Suppressor macrophage treated with lipopolysaccharide for 4 hours (primary cell): ENCODE measurements at regions not wholly inside any gene's neighbourhood (a gene's known extent, or its start where the extent isn't known, plus 50 kb on each side); places are given as distances from the start of the nearest gene placed in this dataset.
A peak's percentile ranks its signal among the peaks of the same experiment; 100 is the strongest.

Source experiments
- DNase-seq: peaks from one replicate; pipeline ENCODE4 v3.0.0-alpha.2; 2020

DNA sequence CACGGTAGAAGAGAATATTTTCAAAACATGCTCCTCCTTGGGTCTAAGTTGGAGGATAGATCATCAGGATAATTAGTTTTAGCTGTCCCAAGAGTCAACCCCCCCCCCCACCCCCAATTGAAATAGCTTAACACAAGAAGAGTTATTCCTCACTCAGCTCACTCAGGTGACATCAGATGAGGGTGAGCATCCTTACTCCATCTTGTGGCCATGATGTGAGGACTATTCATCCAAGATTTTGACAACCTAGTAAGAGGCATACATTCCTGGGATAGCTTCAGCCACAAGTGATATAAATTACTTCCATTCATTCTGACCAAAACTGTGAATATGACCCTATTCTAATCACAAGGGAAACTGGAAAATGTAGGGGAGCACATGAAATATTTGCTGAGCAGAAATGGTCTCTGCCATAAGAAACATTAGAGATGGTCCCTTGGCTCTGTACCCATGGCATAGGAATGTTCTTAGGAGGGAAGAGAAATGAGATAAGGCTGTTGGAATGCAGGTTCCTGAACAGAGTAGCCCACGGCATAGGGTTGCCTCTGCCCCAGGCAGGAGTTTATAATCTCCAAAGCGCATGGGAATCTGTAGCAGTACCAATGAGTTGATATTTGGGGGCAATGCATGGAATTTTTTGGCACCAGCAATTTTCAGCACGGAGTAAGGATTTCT, 257.2 kb downstream of the CYRIA start:
- no peak for DNase-seq

DNA sequence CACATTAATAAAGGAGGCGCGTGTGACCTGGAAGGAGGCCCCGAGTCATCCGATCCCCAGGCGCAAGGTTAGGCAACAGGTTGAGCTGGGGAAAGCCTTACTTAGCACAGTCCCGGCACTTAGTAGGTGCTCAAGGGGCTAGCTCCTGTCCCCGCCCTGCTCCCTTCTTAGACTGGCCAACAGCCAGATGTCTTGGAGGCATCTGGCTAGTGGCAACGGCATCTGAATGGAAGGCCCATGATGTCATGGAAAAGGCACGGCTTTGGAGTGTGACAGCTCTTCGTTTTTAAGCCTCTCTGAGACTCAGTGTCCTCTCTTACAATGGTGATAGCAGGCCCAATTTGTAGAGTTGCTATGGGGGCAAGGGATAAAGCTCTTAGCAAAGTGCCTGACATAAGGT, 258.3 kb downstream of the CYRIA start:
- DNase-seq, result no peak

DNA sequence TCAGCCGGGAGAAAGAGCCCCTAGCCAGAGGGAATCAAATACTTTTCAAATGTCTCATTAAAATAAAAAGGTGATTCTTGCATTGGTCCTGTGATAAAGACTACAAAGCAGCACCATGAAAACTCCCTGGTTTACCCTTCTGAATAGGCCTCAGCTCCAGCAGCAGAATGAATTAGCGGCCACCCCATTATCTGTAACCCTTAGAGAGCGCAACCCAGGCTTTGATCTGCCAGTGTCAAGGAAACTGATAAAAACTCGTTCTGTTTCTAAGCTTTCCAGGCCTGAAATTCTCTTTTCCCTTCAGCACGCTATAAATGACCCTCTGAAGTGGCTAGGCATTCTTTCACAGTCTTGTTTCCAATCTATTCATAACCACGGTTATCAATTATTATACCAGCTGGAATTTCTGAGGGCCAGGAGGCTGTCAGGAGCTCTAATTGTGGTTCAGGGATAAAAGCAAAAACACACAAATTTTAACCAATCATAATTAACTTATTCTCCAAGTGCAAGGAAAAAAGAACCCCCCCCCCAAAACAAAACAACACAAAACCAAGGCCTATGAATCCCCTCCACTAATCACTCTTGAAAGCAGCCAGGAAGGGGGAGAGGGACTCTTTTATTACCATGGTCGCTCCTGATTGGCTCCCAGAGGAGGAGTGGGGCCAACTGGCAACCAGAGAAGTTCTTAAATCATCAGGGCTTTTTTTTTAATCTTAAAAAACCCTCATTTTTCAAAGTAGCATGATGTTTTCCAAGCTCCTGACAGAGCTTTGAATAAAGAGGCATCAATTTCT, 258.9 kb downstream of the CYRIA start:
- no peak for DNase-seq

DNA sequence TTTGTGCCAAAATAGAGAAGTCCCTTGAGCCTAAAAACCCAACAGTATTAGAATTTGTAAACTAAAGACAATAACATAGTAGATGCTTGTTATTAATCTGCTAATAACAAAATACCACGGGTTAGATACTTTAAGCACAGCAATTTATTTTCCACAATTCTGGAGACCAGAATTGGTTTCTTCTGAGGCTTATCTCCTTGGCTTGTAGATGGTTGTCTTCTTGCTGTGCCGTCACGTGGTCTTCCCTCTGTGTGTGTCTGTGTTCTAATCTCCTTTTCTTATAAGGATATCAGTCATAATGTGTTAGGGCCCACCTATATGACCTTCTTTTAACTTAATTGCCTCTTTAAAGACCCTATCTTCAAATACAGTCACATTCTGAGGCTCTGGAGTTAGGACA, 260.1 kb downstream of the CYRIA start:
- DNase-seq, result no peak

DNA sequence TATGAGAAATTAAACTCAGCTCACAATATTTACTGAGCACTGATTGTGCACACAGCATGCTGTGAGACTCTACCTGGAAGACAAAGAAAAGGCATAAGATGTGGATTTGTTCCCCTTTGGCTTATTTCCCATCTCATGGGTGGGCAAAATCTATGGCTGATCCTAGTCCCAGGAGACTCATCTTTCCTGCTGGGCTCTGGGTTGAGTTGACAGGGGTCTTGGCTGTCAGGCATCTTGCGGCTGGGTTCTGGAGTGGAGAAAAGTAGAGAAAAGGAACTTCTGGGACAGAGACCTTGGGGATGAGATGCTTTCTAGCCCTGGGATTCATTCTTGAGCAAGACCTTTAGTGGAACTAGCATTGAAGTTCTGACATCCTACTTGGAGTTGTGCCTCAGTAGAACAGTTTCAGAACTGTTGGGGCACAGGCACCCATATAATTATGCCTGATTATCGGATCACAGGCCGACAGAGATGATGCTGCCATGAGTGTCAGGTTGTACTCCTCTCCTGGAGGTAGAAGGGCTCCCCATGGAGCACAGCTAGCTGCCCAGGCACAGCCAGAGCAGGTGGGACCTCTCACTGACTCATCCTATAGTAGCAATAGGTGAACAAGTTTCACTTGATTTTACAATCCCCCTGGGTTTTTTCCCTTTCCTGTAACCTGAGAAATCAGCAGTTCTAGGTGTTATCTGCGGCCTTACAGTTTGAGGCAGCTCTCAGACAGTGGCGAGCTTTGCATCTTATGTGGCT, 260.9 kb downstream of the CYRIA start:
- DNase-seq, result no peak

DNA sequence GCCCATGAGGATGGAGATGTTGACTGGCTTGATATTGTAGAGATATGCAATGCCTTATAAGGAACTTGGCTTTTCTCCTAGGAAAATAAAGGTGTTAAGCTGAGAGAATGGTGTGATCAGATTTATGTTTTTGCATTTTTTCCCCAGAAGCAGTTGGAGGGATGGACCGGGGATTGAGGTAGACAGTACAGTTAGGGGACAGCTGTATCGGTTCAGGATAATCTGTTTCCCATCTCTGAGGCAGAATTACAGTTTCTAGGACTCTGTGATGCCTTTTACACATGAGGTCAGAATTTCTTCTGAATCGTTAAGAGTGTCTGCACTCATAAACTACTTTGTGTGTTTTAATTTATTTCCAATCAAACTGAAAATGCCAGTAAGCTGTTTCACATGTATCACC, 261.5 kb downstream of the CYRIA start:
- no peak for DNase-seq

DNA sequence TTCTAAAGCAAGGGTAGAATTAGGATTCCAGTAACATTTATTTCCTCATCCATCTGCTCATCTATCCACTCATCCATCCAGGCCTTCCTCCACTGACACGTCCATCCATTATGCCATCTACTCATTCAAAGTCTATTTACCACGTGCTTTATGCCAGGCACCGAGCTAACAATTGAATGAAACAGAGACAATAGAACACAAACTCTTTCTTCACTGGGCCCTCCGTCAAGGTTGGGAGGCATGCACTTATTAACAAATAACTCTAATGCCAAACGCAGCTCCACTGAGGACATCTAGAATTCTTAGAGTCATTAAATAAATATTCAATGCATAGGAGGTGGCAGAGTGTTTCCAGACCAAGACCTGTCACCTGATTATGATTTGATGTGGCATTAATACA, 262.7 kb downstream of the CYRIA start:
- DNase-seq, result no peak

DNA sequence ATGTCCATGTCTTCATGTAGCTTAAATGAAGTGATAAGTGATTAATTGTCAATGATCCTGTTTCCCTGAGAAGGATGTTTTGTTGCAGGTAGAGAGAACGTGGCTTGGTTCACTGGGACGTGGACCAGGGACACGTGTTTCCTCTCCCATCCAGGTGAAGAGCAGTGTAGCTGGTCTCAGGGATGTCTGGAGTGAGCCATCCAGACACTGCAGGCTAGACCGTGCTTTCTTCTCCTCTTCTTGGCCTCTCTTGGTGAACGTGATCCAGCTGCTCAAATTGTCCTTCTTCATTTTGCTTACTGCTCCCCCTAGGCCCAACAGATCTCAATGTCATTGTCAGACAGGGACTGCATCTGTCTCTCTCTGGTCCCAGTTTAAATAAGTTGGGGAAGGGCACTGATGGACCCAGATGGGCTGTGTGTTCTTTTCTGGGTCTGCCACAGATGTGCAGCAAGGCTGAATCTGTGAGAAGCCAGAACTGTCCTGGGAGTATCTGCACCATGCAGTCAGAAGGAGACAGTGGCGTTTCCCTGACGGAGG, 263.8 kb downstream of the CYRIA start:
- DNase-seq, result no peak

DNA sequence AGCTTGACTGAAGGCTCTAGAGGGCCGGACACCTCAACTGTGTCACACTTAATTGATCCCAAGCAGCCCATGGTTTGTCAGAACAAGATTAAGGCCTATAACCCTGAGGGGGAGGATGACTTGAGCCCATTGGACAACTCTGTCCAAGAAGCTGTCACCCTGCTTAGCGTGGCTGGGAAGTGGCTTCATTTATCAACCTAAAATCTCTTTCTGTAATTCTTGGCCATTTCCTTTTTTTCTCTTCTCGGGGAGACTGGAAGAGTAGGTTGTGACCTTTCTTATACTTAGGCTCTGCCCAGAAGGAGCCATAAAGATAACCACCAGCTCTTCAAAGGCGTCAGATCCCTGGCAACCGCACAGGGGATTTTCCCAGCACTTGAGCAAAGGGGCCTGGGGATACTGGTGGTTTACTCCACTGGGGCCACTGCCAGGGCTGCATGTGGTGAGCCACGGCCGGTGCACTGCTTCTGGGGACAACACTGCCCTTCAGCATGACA, 265.5 kb downstream of the CYRIA start:
- peak; percentile 3 for DNase-seq

DNA sequence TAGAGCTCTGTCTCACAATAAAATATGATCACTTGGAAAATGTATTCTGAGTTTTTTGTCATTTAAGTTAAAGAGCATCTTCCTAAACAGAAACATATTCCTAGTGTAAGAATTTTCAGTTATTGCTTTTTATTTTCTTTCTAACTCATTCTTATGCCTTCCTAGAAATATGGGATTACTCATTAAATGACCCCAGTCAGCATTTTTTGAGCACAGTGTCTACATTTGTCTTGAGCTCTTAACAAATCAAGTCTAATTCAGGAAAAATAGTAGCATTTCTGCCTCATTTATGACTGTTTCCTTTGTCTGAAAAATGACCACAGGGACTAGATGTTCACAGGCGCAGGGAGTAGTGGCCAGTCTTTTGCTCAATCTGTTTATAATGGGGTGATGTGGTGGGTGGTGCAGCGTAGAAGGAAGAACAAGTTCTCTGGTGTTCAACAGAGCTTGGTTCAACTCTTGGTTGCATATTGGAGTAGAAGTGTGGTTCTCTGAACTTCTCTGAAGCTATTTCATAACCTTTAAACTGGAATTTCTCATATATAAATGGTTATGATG, 267.1 kb downstream of the CYRIA start:
- no peak for DNase-seq

DNA sequence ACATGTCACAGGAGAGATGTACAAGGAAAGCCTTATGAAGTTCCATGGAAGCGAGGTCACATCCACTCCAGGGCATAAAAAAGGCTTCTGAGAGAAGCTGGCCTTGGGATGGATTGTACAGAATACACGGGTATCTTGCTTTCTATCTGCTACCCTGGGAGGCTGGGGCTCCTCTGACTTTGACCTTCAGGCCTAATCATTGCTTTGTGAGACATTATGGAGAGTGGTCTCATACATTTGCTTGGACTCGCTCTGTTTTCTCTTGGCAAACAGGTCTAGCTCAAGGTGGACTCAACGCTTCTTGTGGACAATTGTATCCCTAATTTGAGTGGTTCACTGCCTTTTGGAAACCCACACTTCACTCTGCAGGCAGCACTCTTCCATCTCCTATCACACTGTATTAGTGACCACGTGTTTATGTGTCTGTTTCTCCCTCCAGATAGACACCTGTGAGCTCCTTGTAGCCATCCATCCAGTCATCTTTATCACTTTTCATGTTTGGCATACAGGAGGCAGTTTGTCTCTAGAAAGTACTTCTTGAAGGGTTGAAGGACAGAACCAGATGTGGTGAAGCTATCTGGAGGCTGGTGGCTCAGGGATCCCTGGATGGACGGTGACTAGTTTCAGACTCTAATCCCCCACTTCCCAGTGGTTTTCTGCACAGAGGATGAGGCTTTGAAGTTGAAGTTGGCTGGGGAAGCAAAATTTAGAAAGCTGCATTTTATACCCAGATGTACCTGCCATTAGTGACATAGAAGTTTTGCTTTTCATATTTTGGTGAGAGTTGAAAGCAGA, 267.8 kb downstream of the CYRIA start:
- no peak for DNase-seq

DNA sequence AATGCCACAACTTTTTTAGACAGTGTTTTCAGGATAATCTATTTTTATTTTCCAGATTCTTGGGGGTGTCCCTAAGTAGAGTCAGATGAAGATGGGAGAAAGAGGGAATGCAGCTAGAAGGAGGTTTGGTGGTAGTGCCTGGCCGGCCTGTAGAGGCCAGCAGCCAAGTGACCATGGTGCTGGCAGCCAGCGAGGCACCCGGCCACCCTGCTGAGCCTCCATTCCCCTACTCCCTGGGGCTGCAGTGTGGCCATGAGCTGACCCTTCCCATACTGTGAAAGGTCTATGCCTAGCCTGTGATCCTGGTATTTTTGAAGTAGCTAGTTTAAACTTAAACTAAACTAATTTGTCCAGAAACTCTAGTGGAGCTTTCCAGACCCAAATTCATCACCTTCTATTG, 268.6 kb downstream of the CYRIA start:
- DNase-seq, result no peak

DNA sequence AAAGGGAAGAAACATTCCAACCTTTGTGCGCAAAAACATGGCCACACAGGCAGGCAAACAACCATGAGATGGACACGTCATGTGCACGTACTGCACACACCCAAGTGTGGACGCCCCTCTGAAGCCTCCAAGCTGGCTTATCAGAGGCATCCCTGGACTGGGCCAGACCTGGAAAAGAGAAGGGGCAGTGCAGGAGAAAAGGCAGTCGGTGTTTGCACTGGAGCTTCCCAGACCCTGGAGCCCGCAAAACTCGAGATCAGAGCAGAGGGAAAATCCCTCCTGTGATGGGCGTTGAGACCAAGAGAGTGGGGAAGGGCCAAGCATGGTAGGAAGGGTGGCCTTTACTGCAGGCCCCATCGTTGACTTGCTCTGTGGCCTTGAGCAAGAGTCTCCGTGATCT, 269.5 kb downstream of the CYRIA start:
- no peak for DNase-seq

DNA sequence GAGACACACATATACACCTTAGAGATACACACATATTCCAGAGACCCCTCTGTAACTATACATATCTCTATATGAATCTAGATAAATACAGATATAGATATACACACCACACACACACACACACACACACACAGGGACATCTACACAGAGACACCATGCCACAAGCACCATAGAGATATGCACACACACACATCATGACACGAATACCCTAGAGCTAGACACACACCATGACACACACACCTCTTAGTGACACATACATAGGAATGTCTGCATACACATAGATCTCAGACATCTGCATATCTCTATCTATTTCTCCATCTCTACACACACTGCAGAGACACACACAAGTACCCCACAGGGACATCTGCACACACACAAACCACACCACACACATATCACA, 270.0 kb downstream of the CYRIA start:
- no peak for DNase-seq

DNA sequence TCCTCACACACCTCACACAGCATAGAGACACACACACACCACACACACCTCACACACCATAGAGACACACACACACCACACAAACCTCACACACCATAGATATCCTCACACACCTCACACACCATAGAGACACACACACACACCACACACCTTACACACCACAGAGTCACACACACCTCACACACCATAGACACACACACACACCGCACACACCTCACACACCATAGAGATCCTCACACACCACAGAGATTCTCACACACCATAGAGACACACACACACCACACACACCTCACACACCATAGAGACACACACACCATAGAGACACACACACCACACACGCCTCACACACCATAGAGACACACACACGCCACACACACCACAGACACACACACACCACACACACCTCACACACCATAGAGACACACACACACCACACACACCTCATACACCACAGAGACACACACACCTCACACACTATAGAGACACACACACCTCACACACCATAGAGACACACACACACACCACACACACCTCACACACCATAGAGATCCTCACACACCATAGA, 270.6 kb downstream of the CYRIA start:
- DNase-seq, result no peak

DNA sequence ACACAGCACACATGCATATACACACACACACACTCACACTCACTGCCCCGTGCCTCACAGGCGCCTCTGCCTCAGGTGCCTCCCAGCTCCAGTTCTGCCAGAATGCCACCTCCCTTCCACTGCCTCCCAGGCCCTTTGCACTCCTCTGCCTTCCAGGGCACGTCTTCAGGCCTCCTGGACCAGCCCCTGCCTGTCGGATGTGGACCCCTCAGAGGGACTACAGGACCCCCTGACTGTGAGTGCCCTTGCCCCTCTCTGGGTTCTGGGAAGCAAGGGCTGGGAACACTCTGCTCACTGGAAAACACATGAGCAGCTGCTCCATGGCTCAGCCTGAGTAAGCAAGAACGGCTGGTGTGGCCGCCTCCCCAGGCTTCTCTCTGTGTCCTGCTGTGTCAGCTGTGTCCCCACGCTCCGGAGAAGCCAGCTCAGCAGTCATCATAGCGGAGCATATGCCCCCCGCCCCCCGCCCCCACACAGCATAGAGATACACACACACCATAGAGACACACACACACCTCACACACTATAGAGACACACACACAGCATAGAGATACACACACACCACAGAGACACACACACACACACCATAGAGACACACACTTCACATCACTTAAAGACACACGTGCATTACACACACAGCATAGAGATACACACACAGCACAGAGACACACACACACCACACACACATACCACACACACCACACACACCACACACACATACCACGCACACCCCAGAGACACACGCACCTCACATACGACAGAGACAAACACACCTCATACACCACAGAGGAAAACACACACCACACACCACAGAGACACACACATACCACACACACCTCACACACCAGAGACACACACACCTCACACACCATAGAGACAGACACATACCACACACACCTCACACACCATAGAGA, 271.3 kb downstream of the CYRIA start:
- DNase-seq, result no peak

DNA sequence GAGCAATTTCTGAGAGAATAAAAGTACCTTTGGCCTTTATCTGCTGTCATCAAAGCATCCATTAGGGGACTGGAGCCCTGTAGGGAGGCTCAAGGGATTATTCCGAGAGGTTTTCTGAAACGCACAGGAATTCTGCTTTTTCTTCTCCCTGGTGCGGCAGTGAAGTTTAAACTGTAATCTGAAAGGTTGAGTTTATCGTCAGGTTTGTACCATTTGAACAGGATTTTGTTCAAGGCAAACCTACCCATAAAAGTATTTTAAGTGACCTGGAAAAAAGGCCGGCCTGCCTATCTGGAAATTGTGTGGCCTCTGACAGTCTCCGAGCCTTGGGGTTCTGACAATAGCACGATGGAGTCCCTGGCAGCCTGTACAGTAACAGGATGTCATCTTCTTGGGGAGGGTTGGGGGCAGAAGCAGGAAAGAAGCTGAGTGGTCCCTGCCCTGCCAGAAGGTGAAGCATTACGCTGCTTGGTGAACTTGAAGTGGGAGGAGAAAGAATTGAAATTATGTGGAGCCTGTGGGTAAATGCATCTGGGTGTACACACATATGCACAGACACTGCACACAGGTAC, 272.0 kb downstream of the CYRIA start:
- DNase-seq, result no peak

DNA sequence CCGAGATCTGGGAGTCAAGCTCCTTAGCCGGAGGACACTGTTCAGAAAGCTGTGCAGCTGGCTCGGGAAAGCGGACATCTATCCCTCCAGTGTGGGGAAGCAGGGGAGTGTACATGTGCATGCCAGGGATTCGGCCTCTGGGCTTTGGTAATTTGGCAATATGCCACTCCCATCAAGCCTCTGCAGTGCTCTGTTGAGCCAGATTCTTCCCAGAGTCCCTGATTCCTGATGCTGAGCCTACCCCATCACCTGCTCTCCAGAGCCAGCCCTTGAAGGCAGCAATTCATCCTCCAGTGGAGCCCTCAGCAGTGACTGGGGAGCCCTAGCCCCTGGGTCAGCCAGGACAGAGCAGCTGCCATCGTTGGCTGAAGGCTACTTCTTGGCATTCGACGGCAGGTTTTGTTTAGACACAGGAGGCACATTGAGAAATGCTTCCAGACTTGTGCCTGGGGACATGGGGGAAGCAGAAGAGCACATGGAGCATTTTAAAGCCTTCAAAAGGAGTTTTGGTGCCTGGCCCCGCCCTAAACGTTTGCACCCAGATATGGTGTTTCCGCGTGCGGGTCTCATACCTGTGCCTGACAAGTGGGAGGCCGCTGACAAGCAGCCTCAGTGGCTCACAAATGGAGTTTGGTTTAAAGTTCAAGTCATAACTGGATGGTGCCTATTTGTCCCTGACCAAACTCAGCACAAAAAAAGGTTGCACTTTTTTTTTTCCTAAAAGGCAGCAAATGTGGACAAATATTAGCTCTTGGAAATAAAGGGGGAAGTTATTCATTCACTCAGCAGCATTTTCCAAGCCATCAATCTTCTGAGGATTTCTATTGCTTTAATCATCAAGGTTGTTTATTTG, 272.8 kb downstream of the CYRIA start:
- no peak for DNase-seq

DNA sequence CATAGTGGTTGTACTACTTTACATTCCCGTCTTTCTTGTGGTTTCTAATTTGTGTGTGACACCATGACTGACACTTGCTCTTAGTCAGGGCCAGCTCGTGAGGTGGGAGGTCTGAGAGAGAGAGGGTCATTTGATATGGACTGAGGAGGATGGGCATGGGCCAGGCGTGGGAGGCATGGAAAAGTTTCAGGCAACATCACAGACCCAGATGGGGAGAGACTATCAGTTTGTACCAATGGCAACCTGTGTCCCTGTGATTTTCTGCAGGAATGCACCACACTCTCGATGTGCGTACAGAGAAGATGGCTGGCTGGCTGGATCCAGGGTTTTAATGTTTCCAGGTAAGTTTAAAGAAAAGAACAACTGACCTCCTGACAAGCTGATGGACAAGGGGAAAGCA, 273.6 kb downstream of the CYRIA start:
- no peak for DNase-seq

DNA sequence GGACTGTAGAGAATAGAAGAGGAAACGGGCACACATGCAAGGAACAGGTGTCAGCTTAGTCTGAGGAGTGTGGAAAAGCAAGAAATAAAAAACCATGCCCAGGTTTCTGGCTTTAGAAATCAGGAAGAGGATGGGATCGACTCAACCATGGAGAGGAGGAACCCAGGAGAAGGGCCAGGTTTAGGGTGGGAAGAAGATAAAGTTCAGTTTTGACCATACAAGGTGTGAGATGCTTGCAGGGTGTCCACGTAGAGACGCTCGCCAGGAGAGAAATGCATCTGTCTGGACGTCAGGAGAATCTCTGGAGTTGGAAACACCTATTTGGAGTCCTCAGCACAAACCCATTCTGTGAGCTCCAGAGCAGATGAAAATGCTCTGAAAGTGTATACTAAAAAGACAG, 275.1 kb downstream of the CYRIA start:
- no peak for DNase-seq
